Gastroesophageal sphincter (tissue), 4 donors: ENCODE measurements at regions not wholly inside any gene's neighbourhood (a gene's known extent, or its start where the extent isn't known, plus 50 kb on each side); places are given as distances from the start of the nearest gene placed in this dataset.

Experiments used
- ATAC-seq: fragments of 150-250 bp; one replicate; pipeline ENCODE4 v1.9.1; 2016; ENCODE audit warnings: mild to moderate bottlenecking, moderate library complexity
- H3K27ac ChIP-seq, 4 donors: fragments of 200-600 bp; sonication (generic) in 3 of 4; 1 replicate in 3 of 4; 2 replicates in 1 of 4; pipeline ENCODE4 v1.5.1; 2016 to 2019
- H3K27me3 ChIP-seq: fragments of 200-600 bp; sonication (generic); one replicate; pipeline ENCODE4 v1.5.1; 2019
- H3K36me3 ChIP-seq, 2 donors: fragments of 200-600 bp; sonication (generic); one replicate each; pipeline ENCODE4 v1.5.1; 2019; ENCODE audit warnings: control low read depth in 1 of 2
- H3K4me1 ChIP-seq, 3 donors: fragments of 200-600 bp; sonication (generic); 1 replicate in 2 of 3; 2 replicates in 1 of 3; pipeline ENCODE4 v1.5.1; 2016 to 2019; ENCODE audit warnings: control low read depth in 2 of 3
- H3K4me3 ChIP-seq, 2 donors: fragments of 200-600 bp; sonication (generic); one replicate each; pipeline ENCODE4 v1.5.1; 2019; ENCODE audit warnings: mild to moderate bottlenecking in 1 of 2, moderate library complexity in 1 of 2
- H3K9me3 ChIP-seq, 3 donors: fragments of 200-600 bp; sonication (generic); one replicate each; pipeline ENCODE4 v1.5.1; 2017 to 2019; ENCODE audit warnings: control low read depth in 2 of 3
- CTCF ChIP-seq, 4 experiments: fragments of 200-600 bp in 2 of 4; fragments of 450-650 bp in 2 of 4; sonication (generic) in 1 of 4; IDR thresholded peaks; one replicate each; pipeline ENCODE4 v1.5.1; 2017 to 2019; ENCODE audit warnings: antibody characterized with exemption in 4 of 4, mild to moderate bottlenecking in 2 of 4, moderate library complexity in 2 of 4
- EP300 ChIP-seq: sonication (generic); formaldehyde crosslinking; IDR thresholded peaks from one replicate; pipeline ENCODE4 v1.6.1; 2017; ENCODE audit warnings: antibody characterized with exemption, mild to moderate bottlenecking
- POLR2A ChIP-seq, 2 donors: fragments of 450-650 bp; IDR thresholded peaks; one replicate each; pipeline ENCODE4 v1.6.1; 2017; ENCODE audit warnings: antibody characterized with exemption in 2 of 2, mild to moderate bottlenecking in 2 of 2, moderate library complexity in 1 of 2
- POLR2AphosphoS5 ChIP-seq: sonication (generic); formaldehyde crosslinking; IDR thresholded peaks from one replicate; pipeline ENCODE4 v1.6.1; 2017; ENCODE audit warnings: antibody characterized with exemption
- WGBS, 2 donors: methylation state at CpG; one replicate each; pipeline ENCODE4 v1.1.5; 2018; ENCODE audit warnings: low coverage in 1 of 2; 5-methylcytosine and 5-hydroxymethylcytosine counted together

- Histone ChIP-seq H3K36me3 (no peaks in the 10 kb centered on the region), H3K27me3 (no peaks in the 10 kb centered on the region), H3K4me3 (no peak overlapping the region), H3K27ac (no peak overlapping the region), H3K4me1 (no peaks in the 10 kb centered on the region), H3K9me3 (no peaks in the 10 kb centered on the region)
- TF ChIP-seq POLR2AphosphoS5 (no peak), CTCF (IDR thresholded peaks at IDR 0.05) (no peak), POLR2A (IDR thresholded peaks at IDR 0.05) (no peak), EP300 (no peak)
- ATAC-seq, result no peak
These were observed 561.2 kb upstream of the CNTNAP5 start for GRCh38 chr2:123463886-123464285.

DNA sequence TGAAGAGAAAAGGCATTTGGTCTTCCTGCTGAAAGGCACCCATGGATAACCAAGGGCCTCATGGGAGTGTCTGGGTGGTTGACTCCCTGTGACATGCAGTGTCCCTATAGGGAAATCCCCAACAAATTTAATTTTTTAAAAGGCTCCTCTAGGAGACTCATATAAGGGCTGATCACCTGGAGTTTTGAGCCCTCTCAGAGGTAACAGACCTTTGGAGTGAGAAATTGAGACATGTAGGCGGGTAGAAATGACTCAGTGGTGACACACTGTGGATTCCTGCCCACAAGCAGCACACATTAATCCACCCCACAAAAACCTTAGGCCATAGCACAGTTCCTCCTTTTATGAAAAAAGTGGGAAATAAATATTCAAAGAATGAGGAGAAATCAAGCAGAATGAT is 557.0 kb upstream of the CNTNAP5 start:
- no peaks in the 10 kb centered on the region for H3K27me3 ChIP-seq
- no CpG with 5 or more reads among the region's 1 CpG for WGBS, 2 donors
- H3K36me3 ChIP-seq, result no peaks in the 10 kb centered on the region
- H3K9me3 ChIP-seq, result no peaks in the 10 kb centered on the region
- H3K4me3 ChIP-seq, result no peak overlapping the region
- no peaks in the 10 kb centered on the region for H3K4me1 ChIP-seq
- H3K27ac ChIP-seq, result no peak overlapping the region
- TF ChIP-seq EP300 (no peak), CTCF (IDR thresholded peaks at IDR 0.05) (no peak), POLR2AphosphoS5 (no peak), POLR2A (IDR thresholded peaks at IDR 0.05) (no peak)
- ATAC-seq, result no peak

DNA sequence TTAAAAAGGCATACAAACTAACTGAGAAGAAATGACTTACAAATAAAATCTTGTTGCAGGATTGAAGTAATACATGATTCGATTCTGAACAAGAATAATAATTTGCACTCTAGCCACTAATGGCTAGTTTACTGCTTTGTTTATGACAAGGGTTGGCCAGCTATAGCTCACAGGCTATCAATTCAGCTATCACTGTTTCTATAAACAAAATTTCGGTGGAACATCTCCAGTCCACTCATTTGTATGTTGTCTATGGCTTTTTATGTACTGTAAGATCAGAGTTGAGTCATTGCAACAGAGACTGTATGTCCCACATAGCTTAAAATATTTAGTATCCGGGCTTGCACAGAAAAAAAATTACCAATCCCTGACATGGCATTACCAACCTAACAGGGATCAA is 543.7 kb upstream of the CNTNAP5 start:
- Histone ChIP-seq H3K9me3 (no peaks in the 10 kb centered on the region), H3K36me3 (no peaks in the 10 kb centered on the region), H3K27ac (no peak overlapping the region), H3K4me1 (no peaks in the 10 kb centered on the region), H3K4me3 (no peak overlapping the region), H3K27me3 (no peaks in the 10 kb centered on the region)
- 41 to 52% methylated on average over 3 of the region's 3 CpGs for WGBS, 2 donors
- no peak for ATAC-seq
- no peak for TF ChIP-seq CTCF (IDR thresholded peaks at IDR 0.05)
- no peak for TF ChIP-seq POLR2A (IDR thresholded peaks at IDR 0.05)
- no peak for TF ChIP-seq EP300
- TF ChIP-seq POLR2AphosphoS5, result no peak

DNA sequence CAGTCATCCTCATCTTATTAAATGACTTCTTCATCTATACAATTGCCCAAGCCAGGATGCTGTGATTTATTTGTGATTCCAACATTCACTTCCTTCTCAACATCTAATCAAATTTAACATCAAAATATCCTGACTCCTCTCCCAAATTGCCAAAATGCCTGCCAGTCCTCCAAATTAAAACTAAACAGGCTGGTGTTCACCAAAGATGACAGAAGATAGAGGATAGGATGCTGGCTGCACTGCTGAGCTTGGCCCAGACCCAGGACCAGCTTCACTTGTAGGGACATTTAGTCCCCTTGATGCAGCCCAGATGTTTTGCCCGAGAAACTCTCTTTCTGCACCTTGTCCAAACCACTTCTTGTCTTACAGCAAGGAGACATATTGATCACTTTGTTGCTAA is 540.0 kb upstream of the CNTNAP5 start:
- H3K36me3 ChIP-seq, result no peaks in the 10 kb centered on the region
- H3K27ac ChIP-seq, result no peak overlapping the region
- ATAC-seq, result no peak
- H3K4me3 ChIP-seq, result no peak overlapping the region
- no peaks in the 10 kb centered on the region for H3K27me3 ChIP-seq
- TF ChIP-seq EP300, result no peak
- no peak for TF ChIP-seq POLR2A (IDR thresholded peaks at IDR 0.05)
- no peak for TF ChIP-seq POLR2AphosphoS5
- H3K4me1 ChIP-seq, result no peaks in the 10 kb centered on the region
- no peaks in the 10 kb centered on the region for H3K9me3 ChIP-seq
- WGBS, 2 donors, result 71% methylated on average over 1 of the region's 1 CpG; no CpG with 5 or more reads in 1 of the 2 donors

DNA sequence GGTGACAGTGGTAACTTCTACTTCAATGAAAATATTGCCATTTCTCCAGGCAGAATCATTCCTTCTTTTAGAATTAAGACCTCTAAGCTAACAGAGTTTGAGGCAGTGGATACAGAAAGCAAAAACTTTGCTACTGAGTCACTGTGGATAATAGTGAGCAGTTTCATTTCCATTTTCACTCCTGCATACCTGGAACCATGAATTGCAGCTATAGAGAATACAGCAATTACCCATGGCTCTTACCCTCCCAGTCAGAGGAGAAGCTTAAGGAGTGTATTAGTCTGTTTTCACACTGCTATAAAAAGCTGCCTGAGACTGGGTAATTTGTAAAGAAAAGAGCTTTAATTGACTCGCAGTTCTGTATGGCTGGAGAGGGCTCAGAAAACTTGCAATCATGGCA is 531.4 kb upstream of the CNTNAP5 start:
- no peak for ATAC-seq
- TF ChIP-seq CTCF (IDR thresholded peaks at IDR 0.05) (no peak), EP300 (no peak), POLR2AphosphoS5 (no peak), POLR2A (IDR thresholded peaks at IDR 0.05) (no peak)
- H3K36me3 ChIP-seq, result no peaks in the 10 kb centered on the region
- H3K4me3 ChIP-seq, result no peak overlapping the region
- H3K4me1 ChIP-seq, result no peaks in the 10 kb centered on the region
- no peak overlapping the region for H3K27ac ChIP-seq
- H3K9me3 ChIP-seq, result no peaks in the 10 kb centered on the region
- no peaks in the 10 kb centered on the region for H3K27me3 ChIP-seq
- no CpG with 5 or more reads among the region's 1 CpG for WGBS, 2 donors

- Histone ChIP-seq H3K27ac (no peak overlapping the region), H3K36me3 (no peaks in the 10 kb centered on the region), H3K4me3 (no peak overlapping the region), H3K27me3 (no peaks in the 10 kb centered on the region), H3K9me3 (no peaks in the 10 kb centered on the region), H3K4me1 (no peaks in the 10 kb centered on the region)
- no peak for ATAC-seq
- TF ChIP-seq POLR2AphosphoS5, result no peak
- no peak for TF ChIP-seq CTCF (IDR thresholded peaks at IDR 0.05)
- TF ChIP-seq POLR2A (IDR thresholded peaks at IDR 0.05), result no peak
- no peak for TF ChIP-seq EP300
- 79 to 87% methylated on average over 3 of the region's 3 CpGs for WGBS, 2 donors
These were observed 529.8 kb upstream of the CNTNAP5 start for GRCh38 chr2:123495241-123495640.
